A549 (cell line): ENCODE measurements at regions not wholly inside any gene's neighbourhood (a gene's known extent, or its start where the extent isn't known, plus 50 kb on each side); places are given as distances from the start of the nearest gene placed in this dataset.

ENCODE experiments used
- CTCF ChIP-seq: fragments of >200 bp; sonication (Bioruptor Twin); formaldehyde crosslinking; IDR thresholded peaks from 3 replicates; pipeline ENCODE4 v1.5.1; 2016
- EP300 ChIP-seq, 2 experiments: fragments of >200 bp; sonication (Bioruptor Twin); formaldehyde crosslinking; IDR thresholded peaks; 2 replicates in 1 of 2; 3 replicates in 1 of 2; pipeline ENCODE4 v1.6.1; 2016 to 2017
- ESRRA ChIP-seq: fragments of 150-350 bp; IDR thresholded peaks from 2 replicates; pipeline ENCODE4 v1.6.1; 2014; ENCODE audit warnings: mild to moderate bottlenecking, low read length, borderline replicate concordance
- KDM1A ChIP-seq: fragments of 200-600 bp; sonication (generic); IDR thresholded peaks from 2 replicates; pipeline ENCODE4 v1.6.1; 2016; ENCODE audit warnings: low read depth, mild to moderate bottlenecking
- KDM5A ChIP-seq: fragments of 200-600 bp; sonication (generic); IDR thresholded peaks from 2 replicates; pipeline ENCODE4 v1.6.1; 2016; ENCODE audit warnings: antibody characterized with exemption, mild to moderate bottlenecking
- MYC ChIP-seq: IDR thresholded peaks from 2 replicates; pipeline ENCODE4 v1.6.1; 2012; ENCODE audit warnings: mild to moderate bottlenecking, inconsistent platforms, low read length, improper control_type of control experiment, borderline replicate concordance
- PHF8 ChIP-seq: fragments of 200-600 bp; sonication (generic); IDR thresholded peaks from 2 replicates; pipeline ENCODE4 v1.6.1; 2016; ENCODE audit warnings: low read depth, mild to moderate bottlenecking, antibody characterized with exemption, moderate library complexity, borderline replicate concordance
- POLR2A ChIP-seq: IDR thresholded peaks from 2 replicates; pipeline ENCODE4 v1.6.1; 2012; ENCODE audit warnings: mild to moderate bottlenecking, low read length
- TF ChIP-seq, protein P1 (sequence below): IDR thresholded peaks from 2 replicates; pipeline ENCODE4 v1.6.1; 2012
- TF ChIP-seq, protein P2 (sequence below): IDR thresholded peaks from 2 replicates; pipeline ENCODE4 v1.6.1; 2012

DNA sequence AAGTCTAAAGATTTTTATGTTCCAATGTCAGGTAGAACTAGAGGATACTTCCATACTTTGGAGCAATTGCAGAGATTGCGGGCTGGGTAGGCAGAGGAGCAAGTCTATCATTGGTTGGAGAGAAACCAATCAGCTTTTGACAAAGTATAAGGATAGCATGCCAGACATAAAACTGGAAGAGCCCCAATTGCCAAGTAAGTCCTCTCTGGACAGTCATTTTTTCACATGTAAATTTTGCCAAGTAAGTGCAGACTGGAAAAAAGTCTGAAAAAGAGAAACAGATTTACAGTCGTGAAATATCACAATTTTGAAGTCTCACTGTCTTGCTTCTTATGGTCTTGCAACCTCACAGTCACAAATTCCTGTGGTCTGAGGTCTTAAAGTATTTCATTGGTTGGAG lies 131.4 kb upstream of the C21orf91 start:
- TF ChIP-seq POLR2A (no peak), CTCF (no peak), ESRRA (no peak), PHF8 (no peak), KDM5A (no peak), KDM1A (no peak), EP300 (IDR thresholded peaks at IDR 0.05) (no peak), MYC (no peak)
- TF ChIP-seq, protein P1, sequence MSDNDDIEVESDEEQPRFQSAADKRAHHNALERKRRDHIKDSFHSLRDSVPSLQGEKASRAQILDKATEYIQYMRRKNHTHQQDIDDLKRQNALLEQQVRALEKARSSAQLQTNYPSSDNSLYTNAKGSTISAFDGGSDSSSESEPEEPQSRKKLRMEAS: no peak
- TF ChIP-seq, protein P2, sequence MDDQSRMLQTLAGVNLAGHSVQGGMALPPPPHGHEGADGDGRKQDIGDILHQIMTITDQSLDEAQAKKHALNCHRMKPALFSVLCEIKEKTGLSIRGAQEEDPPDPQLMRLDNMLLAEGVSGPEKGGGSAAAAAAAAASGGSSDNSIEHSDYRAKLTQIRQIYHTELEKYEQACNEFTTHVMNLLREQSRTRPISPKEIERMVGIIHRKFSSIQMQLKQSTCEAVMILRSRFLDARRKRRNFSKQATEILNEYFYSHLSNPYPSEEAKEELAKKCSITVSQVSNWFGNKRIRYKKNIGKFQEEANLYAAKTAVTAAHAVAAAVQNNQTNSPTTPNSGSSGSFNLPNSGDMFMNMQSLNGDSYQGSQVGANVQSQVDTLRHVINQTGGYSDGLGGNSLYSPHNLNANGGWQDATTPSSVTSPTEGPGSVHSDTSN: no peak
